Heart right ventricle (tissue), 16 donors: ENCODE measurements at regions not wholly inside any gene's neighbourhood (a gene's known extent, or its start where the extent isn't known, plus 50 kb on each side); places are given as distances from the start of the nearest gene placed in this dataset.

Experiments used
- ATAC-seq, 8 donors: fragments of 200-7000 bp; cut with Tn5 transposase; one replicate each; pipeline ENCODE4 v1.9.1; 2020; ENCODE audit warnings: mild to moderate bottlenecking in 8 of 8, moderate library complexity in 8 of 8, moderate number of reproducible peaks in 1 of 8
- DNase-seq, 2 donors: peaks; one replicate each; pipeline ENCODE4 v3.0.0-alpha.2; 2020
- H3K27ac ChIP-seq, 10 donors: fragments of 200-600 bp; sonication (generic) in 2 of 10; one replicate each; pipeline versions ENCODE4 v1.5.0 to v1.8.0; 2020 to 2022; ENCODE audit warnings: mild to moderate bottlenecking in 3 of 10
- H3K27me3 ChIP-seq, 7 donors: fragments of 200-600 bp; one replicate each; pipeline ENCODE4 v1.8.0; 2021 to 2022; ENCODE audit warnings: mild to moderate bottlenecking in 2 of 7
- H3K36me3 ChIP-seq, 9 donors: fragments of 200-600 bp; sonication (generic) in 1 of 9; one replicate each; pipeline versions ENCODE4 v1.5.0 to v1.8.0; 2020 to 2022; ENCODE audit warnings: mild to moderate bottlenecking in 2 of 9
- H3K4me1 ChIP-seq, 9 donors: fragments of 200-600 bp; sonication (generic) in 1 of 9; one replicate each; pipeline versions ENCODE4 v1.5.0 to v1.8.0; 2020 to 2022; ENCODE audit warnings: mild to moderate bottlenecking in 4 of 9
- H3K4me3 ChIP-seq, 10 donors: fragments of 200-600 bp; sonication (generic) in 2 of 10; one replicate each; pipeline versions ENCODE4 v1.5.0 to v1.8.0; 2020 to 2022; ENCODE audit warnings: mild to moderate bottlenecking in 7 of 10, moderate library complexity in 2 of 10
- H3K9me3 ChIP-seq, 11 donors: fragments of 200-600 bp in 10 of 11; sonication (generic) in 2 of 11; one replicate each; pipeline versions ENCODE4 v1.5.0 to v1.8.0; 2013 to 2022; ENCODE audit warnings: mild to moderate bottlenecking in 2 of 11, control low read depth in 1 of 11, moderate library complexity in 1 of 11
- CTCF ChIP-seq, 9 donors: fragments of 200-600 bp; sonication (generic) in 2 of 9; IDR thresholded peaks; one replicate each; pipeline versions ENCODE4 v1.5.0 to v1.8.0; 2021 to 2022; ENCODE audit warnings: antibody characterized with exemption in 9 of 9, mild to moderate bottlenecking in 5 of 9, moderate library complexity in 1 of 9
- WGBS, 2 donors: extraction: QIAGEN DNeasy Blood & Tissue Kit; methylation state at CpG; one replicate each; pipeline ENCODE4 v1.1.7; 2013; ENCODE audit warnings: inconsistent platforms in 1 of 2; 5-methylcytosine and 5-hydroxymethylcytosine counted together
- intact Hi-C, 10 donors: fragments of 100-400 bp; cut with DNase I; formaldehyde crosslinking; loops; one replicate each; pipeline versions ENCODE4 v1.11.1 to v1.14.2; 2022
- donor health status: Arrhythmogenic right ventricular cardiomyopathy.
- donor health status: ischemic (EF 13 %, LVEDD 7.1; RV severe dilation, severe dysfunction).
- donor health status: healthy with polysubstance abuse.
- donor health status: DM: no; HTN: yes; CAD: no.
- donor health status: DM: no; HTN: no; CAD: no.
- donor health status: ischemic (EF 25% LVEDD 6.9; RV normal size, moderate dysfunction).
- donor health status: ischemic (EF 25% LVEDD 5.7; RV mildly dilated, moderate dysfunction).
- donor health status: healthy.
- donor health status: DM: yes; HTN: yes; CAD: no.
- donor health status: Ischemic cardiomyopathy.
- donor health status: ischemic (EF 35%, LVEDD 5.7; RV mildly dilated, moderate dysfunction).
- donor health status: nonischemic (EF 11% LVEDD 7.7; RV severe dilation, severe dysfunction).
- donor health status: DM: yes; HTN: yes; CAD: no.
- donor health status: PGD.
- donor health status: ischemic (EF 29% LVEDD 5.4; RV normal size, mild dysfunction).
- donor health status: nonischemic (EF 23%, LVEDD 6.1; RV moderate dilation, normal function).

GRCh38 chr12:107221913-107222312 is 128.6 kb upstream of the CRY1 start:
- H3K27me3 ChIP-seq: peaks cover 0 to 49% (median 23%) of the 10 kb centered on the region in 7 donors
- intact Hi-C loops: loop anchor here in 1 of 10 donors (10.0 kb wide), 1 partner anchor 383 kb away; no protein-coding TSS in a partner anchor

GRCh38 chr12:107223821-107224220 is 130.5 kb upstream of the CRY1 start:
- no peak for TF ChIP-seq CTCF (IDR thresholded peaks at IDR 0.05)
- 77 to 78% methylated on average over 5 of the region's 5 CpGs for WGBS, 2 donors

More at GRCh38 chr12:107221913-107222312, 128.6 kb upstream of the CRY1 start:
- no peak overlapping the region for H3K4me3 ChIP-seq
- no peak for TF ChIP-seq CTCF (IDR thresholded peaks at IDR 0.05)
- no peaks in the 10 kb centered on the region for H3K36me3 ChIP-seq
- H3K27ac ChIP-seq: no peak overlapping the region
- ATAC-seq (no peak), DNase-seq (no peak)
- no peaks in the 10 kb centered on the region for H3K9me3 ChIP-seq
- no peaks in the 10 kb centered on the region for H3K4me1 ChIP-seq

GRCh38 chr12:107225635-107226034 is 132.3 kb upstream of the CRY1 start:
- Histone ChIP-seq H3K27me3 (peaks cover 0 to 35% (median 21%) of the 10 kb centered on the region in 7 donors), H3K36me3 (no peaks in the 10 kb centered on the region), H3K9me3 (no peaks in the 10 kb centered on the region), H3K4me3 (no peak overlapping the region), H3K4me1 (no peaks in the 10 kb centered on the region), H3K27ac (no peak overlapping the region)
- DNase-seq: no peak
- TF ChIP-seq CTCF (IDR thresholded peaks at IDR 0.05): no peak
- intact Hi-C loops: loop anchor here in 1 of 10 donors (10.0 kb wide), 1 partner anchor 379 kb away; no protein-coding TSS in a partner anchor
- WGBS, 2 donors: 40 to 43% methylated on average over 6 of the region's 6 CpGs
- no peak for ATAC-seq

More at GRCh38 chr12:107223821-107224220, 130.5 kb upstream of the CRY1 start:
- Histone ChIP-seq H3K36me3 (no peaks in the 10 kb centered on the region), H3K4me1 (no peaks in the 10 kb centered on the region), H3K9me3 (no peaks in the 10 kb centered on the region), H3K27ac (no peak overlapping the region), H3K27me3 (peaks cover 0 to 49% (median 26%) of the 10 kb centered on the region in 7 donors), H3K4me3 (no peak overlapping the region)
- intact Hi-C loops: loop anchor here in 1 of 10 donors (10.0 kb wide), 1 partner anchor 381 kb away; no protein-coding TSS in a partner anchor
- DNase-seq (no peak), ATAC-seq (no peak)

GRCh38 chr12:107226126-107226525 is 132.8 kb upstream of the CRY1 start:
- no peak for TF ChIP-seq CTCF (IDR thresholded peaks at IDR 0.05)
- H3K27ac ChIP-seq: no peak overlapping the region
- ATAC-seq: no peak
- no peaks in the 10 kb centered on the region for H3K9me3 ChIP-seq
- WGBS, 2 donors: 72 to 83% methylated on average over 2 of the region's 2 CpGs
- H3K4me1 ChIP-seq: no peaks in the 10 kb centered on the region
- peaks cover 0 to 33% (median 16%) of the 10 kb centered on the region in 7 donors for H3K27me3 ChIP-seq
- DNase-seq: no peak
- H3K4me3 ChIP-seq: no peak overlapping the region
- no peaks in the 10 kb centered on the region for H3K36me3 ChIP-seq
- intact Hi-C loops: loop anchor here in 1 of 10 donors (10.0 kb wide), 1 partner anchor 379 kb away; no protein-coding TSS in a partner anchor
